SK-N-SH (cell line): ENCODE measurements at regions not wholly inside any gene's neighbourhood (a gene's known extent, or its start where the extent isn't known, plus 50 kb on each side); places are given as distances from the start of the nearest gene placed in this dataset.

ENCODE experiments used
- JUND ChIP-seq: IDR thresholded peaks from 2 replicates; pipeline ENCODE4 v1.4.0; 2012
- TF ChIP-seq, protein P1 (sequence below): fragments of 200-600 bp; sonication (generic); IDR thresholded peaks from 2 replicates; pipeline ENCODE4 v1.6.1; 2017; ENCODE audit warnings: antibody characterized with exemption, mild to moderate bottlenecking, moderate library complexity

DNA sequence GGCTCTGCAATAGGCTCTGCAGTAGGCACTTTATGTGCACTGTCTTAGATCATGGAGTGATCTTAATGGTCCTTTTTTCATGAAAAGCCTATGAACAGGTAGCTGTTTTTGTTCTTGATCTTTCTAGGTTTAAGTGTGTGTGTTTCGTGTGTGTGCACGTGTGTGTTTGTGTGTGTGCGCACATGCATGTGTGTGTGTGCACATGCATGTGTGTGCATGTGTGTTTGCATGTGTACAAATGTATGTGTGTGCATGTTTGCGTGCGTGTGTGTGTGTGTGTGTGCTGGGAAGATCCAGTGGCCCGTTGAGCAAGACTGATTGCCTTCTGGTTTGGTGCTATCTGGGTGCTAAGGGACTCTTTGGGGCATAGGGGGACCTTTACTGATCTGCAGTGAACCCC is 334.8 kb downstream of the GLRX3 start:
- TF ChIP-seq JUND = no peak
- TF ChIP-seq, protein P1, sequence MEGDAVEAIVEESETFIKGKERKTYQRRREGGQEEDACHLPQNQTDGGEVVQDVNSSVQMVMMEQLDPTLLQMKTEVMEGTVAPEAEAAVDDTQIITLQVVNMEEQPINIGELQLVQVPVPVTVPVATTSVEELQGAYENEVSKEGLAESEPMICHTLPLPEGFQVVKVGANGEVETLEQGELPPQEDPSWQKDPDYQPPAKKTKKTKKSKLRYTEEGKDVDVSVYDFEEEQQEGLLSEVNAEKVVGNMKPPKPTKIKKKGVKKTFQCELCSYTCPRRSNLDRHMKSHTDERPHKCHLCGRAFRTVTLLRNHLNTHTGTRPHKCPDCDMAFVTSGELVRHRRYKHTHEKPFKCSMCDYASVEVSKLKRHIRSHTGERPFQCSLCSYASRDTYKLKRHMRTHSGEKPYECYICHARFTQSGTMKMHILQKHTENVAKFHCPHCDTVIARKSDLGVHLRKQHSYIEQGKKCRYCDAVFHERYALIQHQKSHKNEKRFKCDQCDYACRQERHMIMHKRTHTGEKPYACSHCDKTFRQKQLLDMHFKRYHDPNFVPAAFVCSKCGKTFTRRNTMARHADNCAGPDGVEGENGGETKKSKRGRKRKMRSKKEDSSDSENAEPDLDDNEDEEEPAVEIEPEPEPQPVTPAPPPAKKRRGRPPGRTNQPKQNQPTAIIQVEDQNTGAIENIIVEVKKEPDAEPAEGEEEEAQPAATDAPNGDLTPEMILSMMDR = no peak
